ENCODE measurements at regions not wholly inside any gene's neighbourhood (a gene's known extent, or its start where the extent isn't known, plus 50 kb on each side); places are given as distances from the start of the nearest gene placed in this dataset.

GRCh38 chr21:28397040-28397439, 595.6 kb downstream of the LTN1 start:
- no peak for FAIRE-seq
- POLR2A ChIA-PET, result no interaction called here

More at GRCh38 chr21:28397040-28397439, 595.6 kb downstream of the LTN1 start:
- TF ChIP-seq MYC (IDR thresholded peaks at IDR 0.05; ENCODE audit: low read depth, low read length), result no peak
- no peak for TF ChIP-seq GATA2 (IDR thresholded peaks at IDR 0.05; ENCODE audit: insufficient read depth, insufficient read length, low read depth, low read length)
- TF ChIP-seq CTCF (IDR thresholded peaks at IDR 0.05; ENCODE audit: extremely low read depth in 1 of 2, insufficient read depth in 1 of 2, low read depth in 1 of 2, low read length in 2 of 2), result no peak
- TF ChIP-seq, protein P1, sequence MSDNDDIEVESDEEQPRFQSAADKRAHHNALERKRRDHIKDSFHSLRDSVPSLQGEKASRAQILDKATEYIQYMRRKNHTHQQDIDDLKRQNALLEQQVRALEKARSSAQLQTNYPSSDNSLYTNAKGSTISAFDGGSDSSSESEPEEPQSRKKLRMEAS (IDR thresholded peaks at IDR 0.05; ENCODE audit: insufficient read depth, insufficient read length), result no peak
- no peak for TF ChIP-seq POLR2AphosphoS5 (IDR thresholded peaks at IDR 0.05; ENCODE audit: insufficient read depth, low read depth, low read length)
- no peak for TF ChIP-seq POLR2A (IDR thresholded peaks at IDR 0.05; ENCODE audit: low read depth, low read length)
- TF ChIP-seq EZH2 (IDR thresholded peaks at IDR 0.05; ENCODE audit: borderline replicate concordance, low read depth, low read length, severe bottlenecking), result no peak
- TF ChIP-seq FOS (IDR thresholded peaks at IDR 0.05; ENCODE audit: borderline replicate concordance, insufficient read depth, low read length), result no peak
- no peak for TF ChIP-seq JUN (IDR thresholded peaks at IDR 0.05; ENCODE audit: borderline replicate concordance, insufficient read depth, insufficient read length, low read depth)
- H3K4me3 ChIP-seq (replicated peaks in 1 of 3; ENCODE audit: insufficient read depth in 1 of 3, low read depth in 1 of 3, low read length in 3 of 3), result no peak overlapping the region
- no peaks in the 10 kb centered on the region for H4K20me1 ChIP-seq (replicated peaks; ENCODE audit: control insufficient read depth, extremely low read depth, insufficient read depth, low read length)
- CTCF ChIA-PET, result no interaction called here
- no peaks in the 10 kb centered on the region for H3K9me1 ChIP-seq (replicated peaks; ENCODE audit: control insufficient read depth, extremely low read depth, insufficient read depth, low read length)
- H3K27me3 ChIP-seq (ENCODE audit: control insufficient read depth in 2 of 2, insufficient read depth in 2 of 2, low read length in 2 of 2), result no peaks in the 10 kb centered on the region
- H3K4me1 ChIP-seq (ENCODE audit: control insufficient read depth, extremely low read depth, insufficient read depth, low read length), result no peaks in the 10 kb centered on the region
- H3K27ac ChIP-seq (ENCODE audit: insufficient read depth, low read depth, low read length), result no peak overlapping the region
- no peaks in the 10 kb centered on the region for H3K79me2 ChIP-seq (ENCODE audit: control insufficient read depth, insufficient read depth, low read length)
- no peak for DNase-seq (ENCODE audit: low read depth, low spot score)
- no peaks in the 10 kb centered on the region for H3K36me3 ChIP-seq (ENCODE audit: control insufficient read depth in 2 of 2, extremely low read depth in 1 of 2, insufficient read depth in 2 of 2, low read length in 2 of 2)
- H3K4me2 ChIP-seq (ENCODE audit: insufficient read depth, low read length), result no peak overlapping the region
- H3K9me3 ChIP-seq (replicated peaks; ENCODE audit: control insufficient read depth, insufficient read depth, low read length), result no peaks in the 10 kb centered on the region
- no peak overlapping the region for H2AFZ ChIP-seq (ENCODE audit: low read depth, low read length)
- BruUV-seq (replicated peaks), result no TSS peak
- H3K9ac ChIP-seq (replicated peaks; ENCODE audit: extremely low read depth, insufficient read depth, low read length), result no peak overlapping the region
- dilution Hi-C loops (cut with MboI; ENCODE audit: extremely low pct_ligation_motif_present, low sequenced_read_pairs) (no loop called here), intact Hi-C loops (cut with micrococcal nuclease) (no loop called here)
